Hematopoietic multipotent progenitor cell treated with erythropoietin and hydrocortisone succinate and interleukin-3 and kit ligand, for 8 days (in vitro differentiated cells): ENCODE measurements at regions not wholly inside any gene's neighbourhood (a gene's known extent, or its start where the extent isn't known, plus 50 kb on each side); places are given as distances from the start of the nearest gene placed in this dataset.
"Not testable (repeated sequence)": the region's sequence is repeated elsewhere in the genome, so short reads cannot be mapped to it uniquely, and the experiment has no call there.

Source experiments
- DNase-seq: peaks from one replicate; pipeline ENCODE4 v3.0.0-alpha.2; 2015

- no peak for DNase-seq
Observed at GRCh38 chr4:186481998-186482790, 73.2 kb downstream of the MTNR1A start.

GRCh38 chr4:186475202-186475601 is 80.2 kb downstream of the MTNR1A start:
- no peak for DNase-seq

- DNase-seq: no peak
Observed at GRCh38 chr4:186473933-186474332, 81.4 kb downstream of the MTNR1A start.

GRCh38 chr4:186472948-186473347 is 82.4 kb downstream of the MTNR1A start:
- peak; percentile 10 for DNase-seq

GRCh38 chr4:186471441-186471840 is 83.9 kb downstream of the MTNR1A start:
- no peak for DNase-seq

GRCh38 chr4:186458050-186458449 is 97.3 kb downstream of the MTNR1A start:
- DNase-seq: no peak

- DNase-seq: no peak
Observed at GRCh38 chr4:186451982-186452381, 103.4 kb downstream of the MTNR1A start.

- DNase-seq: no peak
Observed at GRCh38 chr4:186449954-186450353, 105.4 kb downstream of the MTNR1A start.

GRCh38 chr4:186445040-186445439 is 110.3 kb downstream of the MTNR1A start:
- no peak for DNase-seq

GRCh38 chr4:186441502-186441901 is 113.9 kb downstream of the MTNR1A start:
- DNase-seq: no peak

GRCh38 chr4:186428481-186428880 is 126.9 kb downstream of the MTNR1A start:
- no peak for DNase-seq

GRCh38 chr4:186424745-186425144 is 130.6 kb downstream of the MTNR1A start:
- no peak for DNase-seq

- no peak for DNase-seq
Observed at GRCh38 chr4:186422296-186422695, 133.1 kb downstream of the MTNR1A start.

GRCh38 chr4:186416451-186417060 is 138.8 kb downstream of the MTNR1A start:
- no peak for DNase-seq

GRCh38 chr4:186414390-186414789 is 141.0 kb downstream of the MTNR1A start:
- no peak for DNase-seq

- DNase-seq: no peak
Observed at GRCh38 chr4:186405957-186406356, 140.0 kb downstream of the F11 start.

- DNase-seq: no peak
Observed at GRCh38 chr4:186404562-186405134, 138.7 kb downstream of the F11 start.

GRCh38 chr4:186400676-186401075 is 134.7 kb downstream of the F11 start:
- DNase-seq: no peak

- DNase-seq: no peak
Observed at GRCh38 chr4:186392017-186392416, 126.0 kb downstream of the F11 start.

GRCh38 chr4:186384328-186384727 is 118.3 kb downstream of the F11 start:
- not testable (repeated sequence) for DNase-seq

- no peak for DNase-seq
Observed at GRCh38 chr4:186368281-186368680, 102.3 kb downstream of the F11 start.

GRCh38 chr4:186366326-186366725 is 100.3 kb downstream of the F11 start:
- no peak for DNase-seq

GRCh38 chr4:186363038-186363437 is 97.0 kb downstream of the F11 start:
- not testable (repeated sequence) for DNase-seq

- DNase-seq: no peak
Observed at GRCh38 chr4:186360551-186360950, 94.6 kb downstream of the F11 start.
